Esophagus muscularis mucosa (tissue), 3 donors: ENCODE measurements at regions not wholly inside any gene's neighbourhood (a gene's known extent, or its start where the extent isn't known, plus 50 kb on each side); places are given as distances from the start of the nearest gene placed in this dataset.

ENCODE experiments used
- POLR2A ChIP-seq: fragments of 450-650 bp; IDR thresholded peaks from one replicate; pipeline ENCODE4 v1.6.1; 2017; ENCODE audit warnings: antibody characterized with exemption, moderate library complexity, mild to moderate bottlenecking, low read depth
- POLR2AphosphoS5 ChIP-seq, 2 donors: sonication (generic); formaldehyde crosslinking; IDR thresholded peaks; one replicate each; pipeline ENCODE4 v1.6.1; 2017; ENCODE audit warnings: antibody characterized with exemption in 2 of 2
- TF ChIP-seq, protein P1 (sequence below), 3 experiments: fragments of 200-600 bp in 2 of 3; fragments of 450-650 bp in 1 of 3; sonication (generic) in 2 of 3; IDR thresholded peaks; one replicate each; pipeline ENCODE4 v1.5.1; 2017 to 2019; ENCODE audit warnings: antibody characterized with exemption in 3 of 3, mild to moderate bottlenecking in 2 of 3, moderate library complexity in 1 of 3

GRCh38 chr2:47660168-47660567 is 89.4 kb upstream of the KCNK12 start:
- TF ChIP-seq, protein P1, sequence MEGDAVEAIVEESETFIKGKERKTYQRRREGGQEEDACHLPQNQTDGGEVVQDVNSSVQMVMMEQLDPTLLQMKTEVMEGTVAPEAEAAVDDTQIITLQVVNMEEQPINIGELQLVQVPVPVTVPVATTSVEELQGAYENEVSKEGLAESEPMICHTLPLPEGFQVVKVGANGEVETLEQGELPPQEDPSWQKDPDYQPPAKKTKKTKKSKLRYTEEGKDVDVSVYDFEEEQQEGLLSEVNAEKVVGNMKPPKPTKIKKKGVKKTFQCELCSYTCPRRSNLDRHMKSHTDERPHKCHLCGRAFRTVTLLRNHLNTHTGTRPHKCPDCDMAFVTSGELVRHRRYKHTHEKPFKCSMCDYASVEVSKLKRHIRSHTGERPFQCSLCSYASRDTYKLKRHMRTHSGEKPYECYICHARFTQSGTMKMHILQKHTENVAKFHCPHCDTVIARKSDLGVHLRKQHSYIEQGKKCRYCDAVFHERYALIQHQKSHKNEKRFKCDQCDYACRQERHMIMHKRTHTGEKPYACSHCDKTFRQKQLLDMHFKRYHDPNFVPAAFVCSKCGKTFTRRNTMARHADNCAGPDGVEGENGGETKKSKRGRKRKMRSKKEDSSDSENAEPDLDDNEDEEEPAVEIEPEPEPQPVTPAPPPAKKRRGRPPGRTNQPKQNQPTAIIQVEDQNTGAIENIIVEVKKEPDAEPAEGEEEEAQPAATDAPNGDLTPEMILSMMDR (IDR thresholded peaks at IDR 0.05): no peak
- TF ChIP-seq POLR2A (no peak), POLR2AphosphoS5 (IDR thresholded peaks at IDR 0.05) (no peak)
